H1 (cell line): ENCODE measurements at regions not wholly inside any gene's neighbourhood (a gene's known extent, or its start where the extent isn't known, plus 50 kb on each side); places are given as distances from the start of the nearest gene placed in this dataset.

Experiments
- CTCF ChIA-PET: fragments of 300-600 bp; sonication (Branson Sonifier 250); formaldehyde crosslinking; loops from one replicate; lab custom pipeline; 2021; ENCODE audit not compliant: partially characterized antibody; lab: Charles Lee
- POLR2A ChIA-PET: fragments of 300-600 bp; sonication (Branson Sonifier 250); formaldehyde crosslinking; loops from one replicate; lab custom pipeline; 2021; ENCODE audit warnings: inconsistent platforms; ENCODE audit not compliant: partially characterized antibody; lab: Charles Lee
- DNase-seq, 2 experiments: peaks; one replicate each; pipeline versions ENCODE4 v3.0.0 to v3.0.0-alpha.2; 2010 to 2022; ENCODE audit warnings: low spot score in 2 of 2, low read depth in 1 of 2, mixed read lengths in 1 of 2
- FAIRE-seq: peaks from 2 replicates; lab custom pipeline; 2011; peaks lifted over from hg19 to GRCh38; lab: Jason Lieb, UNC
- H2AFZ ChIP-seq: 2 replicates; pipeline ENCODE4 v1.8.1; 2012; ENCODE audit warnings: low read length, inconsistent platforms
- H2AK5ac ChIP-seq: 2 replicates; pipeline ENCODE4 v1.6.1; 2013; ENCODE audit warnings: low read depth, low read length
- H2BK120ac ChIP-seq: replicated peaks from 2 replicates; pipeline ENCODE3; 2013; ENCODE audit warnings: low read depth, low read length, inconsistent platforms
- H2BK12ac ChIP-seq: 2 replicates; pipeline ENCODE4 v1.6.1; 2013; ENCODE audit warnings: low read depth, low read length
- H2BK15ac ChIP-seq: 2 replicates; pipeline ENCODE4 v1.6.1; 2013; ENCODE audit warnings: low read length
- H2BK20ac ChIP-seq: 2 replicates; pipeline ENCODE4 v1.6.1; 2013; ENCODE audit warnings: low read length
- H2BK5ac ChIP-seq: 2 replicates; pipeline ENCODE4 v1.6.1; 2013; ENCODE audit warnings: low read depth, low read length
- H3K14ac ChIP-seq: 2 replicates; pipeline ENCODE4 v1.6.1; 2013; ENCODE audit warnings: inconsistent platforms; ENCODE audit not compliant: insufficient read length
- H3K18ac ChIP-seq: 2 replicates; pipeline ENCODE4 v1.6.1; 2013; ENCODE audit warnings: low read length; ENCODE audit errors: extremely low read depth
- H3K23ac ChIP-seq: 2 replicates; pipeline ENCODE4 v1.6.1; 2013; ENCODE audit warnings: inconsistent platforms; ENCODE audit not compliant: insufficient read length
- H3K23me2 ChIP-seq: 2 replicates; pipeline ENCODE4 v1.6.1; 2013; ENCODE audit warnings: low read depth, low read length
- H3K27ac ChIP-seq: 2 replicates; pipeline ENCODE4 v1.6.1; 2011; ENCODE audit warnings: low read depth, low read length, inconsistent platforms
- H3K27me3 ChIP-seq, 4 experiments: replicated peaks in 1 of 4; 1 replicate in 1 of 4; 2 replicates in 3 of 4; pipeline versions ENCODE4 v1.6.1 to v1.8.1; 2011 to 2013; ENCODE audit warnings: low read length in 3 of 4, mild to moderate bottlenecking in 3 of 4, inconsistent platforms in 2 of 4, mixed read lengths in 2 of 4, moderate library complexity in 1 of 4; ENCODE audit not compliant: control insufficient read depth in 3 of 4, insufficient read depth in 3 of 4; ENCODE audit errors: extremely low read depth in 1 of 4
- H3K36me3 ChIP-seq, 4 experiments: 2 replicates each; pipeline versions ENCODE4 v1.6.1 to v1.8.1; 2011 to 2013; ENCODE audit warnings: mild to moderate bottlenecking in 4 of 4, low read length in 3 of 4, moderate library complexity in 2 of 4, control low read depth in 1 of 4, inconsistent platforms in 1 of 4; ENCODE audit not compliant: insufficient read depth in 4 of 4, control insufficient read depth in 2 of 4
- H3K4ac ChIP-seq: replicated peaks from 2 replicates; pipeline ENCODE3; 2013; ENCODE audit warnings: low read length, low read depth, mixed read lengths, inconsistent platforms; ENCODE audit not compliant: insufficient read length
- H3K4me1 ChIP-seq, 4 experiments: replicated peaks in 1 of 4; 1 replicate in 1 of 4; 2 replicates in 3 of 4; pipeline versions ENCODE4 v1.6.1 to v1.8.1; 2011 to 2013; ENCODE audit warnings: low read length in 3 of 4, inconsistent platforms in 2 of 4, mixed read lengths in 1 of 4; ENCODE audit not compliant: insufficient read depth in 4 of 4, control insufficient read depth in 3 of 4
- H3K4me2 ChIP-seq, 2 experiments: 2 replicates each; pipeline versions ENCODE4 v1.6.1 to v1.8.1; 2011 to 2013; ENCODE audit warnings: low read depth in 2 of 2, low read length in 2 of 2, control low read depth in 1 of 2, inconsistent platforms in 1 of 2, mild to moderate bottlenecking in 1 of 2; ENCODE audit not compliant: insufficient read depth in 1 of 2
- H3K4me3 ChIP-seq, 4 experiments: fragments of 200-600, 300-600 bp in 1 of 4; sonication (generic), shearing (Covaris generic), sonication (Bioruptor Twin) in 1 of 4; 2 replicates each; pipeline versions ENCODE4 v1.5.1 to v1.8.1; 2011 to 2016; ENCODE audit warnings: low read length in 4 of 4, low read depth in 3 of 4, control low read depth in 2 of 4, inconsistent platforms in 2 of 4, mild to moderate bottlenecking in 2 of 4, mixed read lengths in 1 of 4, moderate library complexity in 1 of 4; ENCODE audit not compliant: insufficient read depth in 2 of 4; ENCODE audit errors: extremely low read depth in 1 of 4
- H3K56ac ChIP-seq: replicated peaks from 2 replicates; pipeline ENCODE3; 2013; ENCODE audit warnings: low read depth, mild to moderate bottlenecking, mixed read lengths, low read length, inconsistent platforms; ENCODE audit not compliant: insufficient read length
- H3K79me1 ChIP-seq: 2 replicates; pipeline ENCODE4 v1.6.1; 2013; ENCODE audit warnings: low read depth, low read length, control low read depth
- H3K79me2 ChIP-seq, 2 experiments: 2 replicates each; pipeline versions ENCODE4 v1.6.1 to v1.8.1; 2012 to 2013; ENCODE audit warnings: low read length in 2 of 2, mild to moderate bottlenecking in 2 of 2, inconsistent platforms in 1 of 2; ENCODE audit not compliant: insufficient read depth in 2 of 2, control insufficient read depth in 1 of 2
- H3K9ac ChIP-seq, 4 experiments: replicated peaks in 1 of 4; 1 replicate in 1 of 4; 2 replicates in 3 of 4; pipeline versions ENCODE4 v1.6.1 to v1.8.1; 2011 to 2013; ENCODE audit warnings: low read depth in 3 of 4, low read length in 3 of 4, control low read depth in 2 of 4, mild to moderate bottlenecking in 2 of 4, moderate library complexity in 2 of 4, inconsistent platforms in 1 of 4; ENCODE audit errors: extremely low read depth in 1 of 4
- H3K9me3 ChIP-seq, 2 experiments: 2 replicates each; pipeline versions ENCODE4 v1.6.1 to v1.8.1; 2012 to 2013; ENCODE audit warnings: mild to moderate bottlenecking in 2 of 2, moderate library complexity in 2 of 2, control low read depth in 1 of 2, inconsistent platforms in 1 of 2, low read depth in 1 of 2, low read length in 1 of 2, mixed read lengths in 1 of 2; ENCODE audit not compliant: insufficient read depth in 2 of 2
- H4K20me1 ChIP-seq, 2 experiments: replicated peaks in 1 of 2; 2 replicates each; pipeline versions ENCODE3 to v1.8.1; 2011 to 2013; ENCODE audit warnings: inconsistent platforms in 2 of 2, low read length in 2 of 2, mild to moderate bottlenecking in 1 of 2; ENCODE audit not compliant: insufficient read depth in 2 of 2, control insufficient read depth in 1 of 2
- H4K5ac ChIP-seq: 2 replicates; pipeline ENCODE4 v1.6.1; 2013; ENCODE audit warnings: low read length, low read depth, mixed read lengths, inconsistent platforms; ENCODE audit not compliant: insufficient read length
- H4K8ac ChIP-seq: 2 replicates; pipeline ENCODE4 v1.8.0; 2013; ENCODE audit warnings: mild to moderate bottlenecking, moderate library complexity, low read length, inconsistent platforms; ENCODE audit not compliant: insufficient read depth; ENCODE audit errors: extremely low read depth
- H4K91ac ChIP-seq: replicated peaks from 2 replicates; pipeline ENCODE3; 2013; ENCODE audit warnings: low read length, mixed read lengths, inconsistent platforms; ENCODE audit not compliant: insufficient read length
- CBX8 ChIP-seq: fragments of 300-800, 300-1000 bp; sonication (generic); IDR thresholded peaks from 2 replicates; pipeline ENCODE4 v1.7.1; 2016; ENCODE audit warnings: low read depth, low read length, borderline replicate concordance
- CEBPB ChIP-seq: IDR thresholded peaks from 2 replicates; pipeline ENCODE4 v1.6.1; 2012; ENCODE audit warnings: low read depth, low read length
- GABPA ChIP-seq: IDR thresholded peaks from 2 replicates; pipeline ENCODE4 v1.6.1; 2011; ENCODE audit warnings: mild to moderate bottlenecking, low read length, moderate library complexity, borderline replicate concordance; ENCODE audit not compliant: insufficient read depth
- RAD21 ChIP-seq, 2 experiments: IDR thresholded peaks in 1 of 2; conservative IDR thresholded peaks in 1 of 2; 2 replicates each; pipeline ENCODE4 v1.6.1; 2011; ENCODE audit warnings: low read depth in 2 of 2, low read length in 2 of 2, improper control_type of control experiment in 1 of 2, inconsistent platforms in 1 of 2, mild to moderate bottlenecking in 1 of 2, moderate library complexity in 1 of 2
- SIN3A ChIP-seq, 2 experiments: IDR thresholded peaks in 1 of 2; conservative IDR thresholded peaks in 1 of 2; 2 replicates each; pipeline ENCODE4 v1.6.1; 2011 to 2012; ENCODE audit warnings: low read length in 2 of 2, improper control_type of control experiment in 1 of 2, low read depth in 1 of 2, mild to moderate bottlenecking in 1 of 2
- ZNF274 ChIP-seq: IDR thresholded peaks from 2 replicates; pipeline ENCODE4 v1.7.0; 2012; ENCODE audit warnings: low read length, borderline replicate concordance; ENCODE audit errors: extremely low read depth
- WGBS, 2 experiments: shearing (Covaris generic) in 1 of 2; methylation state at CpG; one replicate each; pipeline versions ENCODE4 v1.1.6 to v1.1.7; 2013 to 2015; ENCODE audit warnings: low lambda C conversion rate in 2 of 2, mixed read lengths in 2 of 2, inconsistent platforms in 1 of 2, low coverage in 1 of 2, missing lambda C conversion rate in 1 of 2; ENCODE audit not compliant: insufficient replicate concordance in 2 of 2, insufficient coverage in 1 of 2, insufficient read length in 1 of 2; ENCODE audit errors: extremely low coverage in 1 of 2, missing lambda C conversion rate in 1 of 2; 5-methylcytosine and 5-hydroxymethylcytosine counted together
- TF ChIP-seq, protein P1 (sequence below), 3 experiments: IDR thresholded peaks; 1 replicate in 2 of 3; 2 replicates in 1 of 3; pipeline versions ENCODE4 v1.5.1 to v1.6.1; 2011; ENCODE audit warnings: low read length in 3 of 3, mild to moderate bottlenecking in 3 of 3, inconsistent platforms in 2 of 3, low read depth in 1 of 3, moderate library complexity in 1 of 3; ENCODE audit not compliant: insufficient read depth in 1 of 3; ENCODE audit errors: control extremely low read depth in 1 of 3

DNA sequence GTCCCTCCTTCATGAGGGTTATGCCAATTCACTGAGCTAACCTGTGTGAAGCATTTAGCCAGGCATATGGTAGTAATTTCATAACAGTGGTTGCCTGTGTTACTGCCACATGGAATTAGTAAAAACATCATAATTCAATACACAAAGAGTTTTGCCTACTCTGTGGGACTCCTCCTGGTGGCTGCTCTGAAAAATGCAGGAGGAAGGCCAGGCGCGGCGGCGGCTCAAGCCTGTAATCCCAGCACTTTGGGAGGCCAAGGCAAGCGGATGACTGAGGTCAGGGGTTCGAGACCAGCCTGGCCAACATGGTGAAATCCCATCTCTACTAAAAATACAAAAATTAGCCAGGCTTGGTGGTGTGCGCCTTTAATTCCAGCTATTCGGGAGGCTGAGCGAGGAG, 547.3 kb downstream of the CDK5RAP2 start:
- no peak overlapping the region for H3K18ac ChIP-seq
- H3K27ac ChIP-seq, result no peak overlapping the region
- H3K36me3 ChIP-seq, result no peaks in the 10 kb centered on the region
- no peak overlapping the region for H3K23ac ChIP-seq
- peak overlapping the region; percentile 70; the same call in 1 of the 2 replicates for H2AK5ac ChIP-seq
- DNase-seq, result peak in 1 of 2 experiments; percentile 66
- peak overlapping the region; percentile 65; the same call in 1 of the 2 replicates for H2BK20ac ChIP-seq
- FAIRE-seq, result no peak
- peaks cover 0 to 5% (median 3%) of the 10 kb centered on the region in 4 experiments; a peak in 2 of 7 replicates for H3K4me1 ChIP-seq
- WGBS, 2 experiments, result 89% methylated on average over 9 of the region's 9 CpGs; no CpG with 5 or more reads in 1 of the 2 experiments
- peak overlapping the region; percentile 77 for H2AFZ ChIP-seq
- ChIA-PET POLR2A (no interaction called here), CTCF (interaction anchor here (0.6 to 2.9 kb wide), 23 partner anchors 9 to 466 kb away, joined by 3 to 16 read pairs (median 5); no protein-coding TSS in a partner anchor)
- no peak overlapping the region for H2BK120ac ChIP-seq
- H4K91ac ChIP-seq, result no peak overlapping the region
- H3K79me2 ChIP-seq, result no peaks in the 10 kb centered on the region
- no peak overlapping the region for H4K8ac ChIP-seq
- H3K4ac ChIP-seq, result no peak overlapping the region
- H4K20me1 ChIP-seq, result no peaks in the 10 kb centered on the region
- no peak overlapping the region for H3K56ac ChIP-seq
- H3K4me3 ChIP-seq, result no peak overlapping the region
- H3K9me3 ChIP-seq, result no peaks in the 10 kb centered on the region
- H3K4me2 ChIP-seq, result no peak overlapping the region
- H3K27me3 ChIP-seq, result no peaks in the 10 kb centered on the region
- no peaks in the 10 kb centered on the region for H3K23me2 ChIP-seq
- H2BK15ac ChIP-seq, result peak overlapping the region; percentile 93; the same call in 1 of the 2 replicates
- H3K9ac ChIP-seq, result no peak overlapping the region
- H2BK12ac ChIP-seq, result no peak overlapping the region
- H4K5ac ChIP-seq, result no peak overlapping the region
- H2BK5ac ChIP-seq, result no peak overlapping the region; the same call in 1 of the 2 replicates
- no peak overlapping the region for H3K14ac ChIP-seq
- no peaks in the 10 kb centered on the region for H3K79me1 ChIP-seq
- TF ChIP-seq CEBPB (no peak), ZNF274 (no peak), SIN3A (conservative IDR thresholded peaks at IDR 0.05 in 1 of 2, IDR thresholded peaks at IDR 0.05 in 1 of 2; ENCODE audit: low read depth in 1 of 2, low read length in 2 of 2) (no peak), RAD21 (IDR thresholded peaks at IDR 0.05 in 1 of 2, conservative IDR thresholded peaks at IDR 0.05 in 1 of 2; ENCODE audit: low read depth in 2 of 2, low read length in 2 of 2) (peak; percentile 41 to 56), CBX8 (no peak), GABPA (no peak)
- TF ChIP-seq, protein P1, sequence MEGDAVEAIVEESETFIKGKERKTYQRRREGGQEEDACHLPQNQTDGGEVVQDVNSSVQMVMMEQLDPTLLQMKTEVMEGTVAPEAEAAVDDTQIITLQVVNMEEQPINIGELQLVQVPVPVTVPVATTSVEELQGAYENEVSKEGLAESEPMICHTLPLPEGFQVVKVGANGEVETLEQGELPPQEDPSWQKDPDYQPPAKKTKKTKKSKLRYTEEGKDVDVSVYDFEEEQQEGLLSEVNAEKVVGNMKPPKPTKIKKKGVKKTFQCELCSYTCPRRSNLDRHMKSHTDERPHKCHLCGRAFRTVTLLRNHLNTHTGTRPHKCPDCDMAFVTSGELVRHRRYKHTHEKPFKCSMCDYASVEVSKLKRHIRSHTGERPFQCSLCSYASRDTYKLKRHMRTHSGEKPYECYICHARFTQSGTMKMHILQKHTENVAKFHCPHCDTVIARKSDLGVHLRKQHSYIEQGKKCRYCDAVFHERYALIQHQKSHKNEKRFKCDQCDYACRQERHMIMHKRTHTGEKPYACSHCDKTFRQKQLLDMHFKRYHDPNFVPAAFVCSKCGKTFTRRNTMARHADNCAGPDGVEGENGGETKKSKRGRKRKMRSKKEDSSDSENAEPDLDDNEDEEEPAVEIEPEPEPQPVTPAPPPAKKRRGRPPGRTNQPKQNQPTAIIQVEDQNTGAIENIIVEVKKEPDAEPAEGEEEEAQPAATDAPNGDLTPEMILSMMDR (IDR thresholded peaks at IDR 0.05; ENCODE audit: control extremely low read depth in 1 of 3, insufficient read depth in 1 of 3, low read depth in 1 of 3, low read length in 3 of 3), result peak; percentile 41 to 59 (median 53)
